AG04450 (cell line): ENCODE measurements at regions not wholly inside any gene's neighbourhood (a gene's known extent, or its start where the extent isn't known, plus 50 kb on each side); places are given as distances from the start of the nearest gene placed in this dataset.

ENCODE experiments used
- CTCF ChIA-PET: fragments of 300-600, 350-600 bp; formaldehyde crosslinking; extraction: SDS; loops from one replicate; lab custom pipeline; 2022; ENCODE audit warnings: antibody characterized with exemption, inconsistent platforms; lab: Charles Lee
- POLR2A ChIA-PET: fragments of 350-600 bp; formaldehyde crosslinking; extraction: SDS; loops from one replicate; lab custom pipeline; 2021; ENCODE audit warnings: antibody characterized with exemption, inconsistent platforms; lab: Yijun Ruan, JAX
- DNase-seq: peaks from one replicate; pipeline ENCODE4 v3.0.0-alpha.2; 2011; ENCODE audit warnings: low read depth, low spot score
- H3K27ac ChIP-seq: one replicate; pipeline ENCODE4 v1.5.1; 2012; ENCODE audit warnings: low read depth, low read length, control low read depth
- H3K27me3 ChIP-seq: one replicate; pipeline ENCODE4 v1.6.0; 2012; ENCODE audit warnings: low read length; ENCODE audit not compliant: control insufficient read depth, insufficient read depth
- H3K4me3 ChIP-seq: 2 replicates; pipeline ENCODE4 v1.5.1; 2011; ENCODE audit warnings: mild to moderate bottlenecking, low read depth, low read length, control low read depth
- H3K9me3 ChIP-seq: 2 replicates; pipeline ENCODE4 v1.5.1; 2012; ENCODE audit warnings: low read length; ENCODE audit not compliant: control insufficient read depth, insufficient read depth
- CTCF ChIP-seq: IDR thresholded peaks from 2 replicates; pipeline ENCODE4 v1.5.1; 2011; ENCODE audit warnings: low read depth, low read length, control low read depth, inconsistent platforms

- H3K9me3 ChIP-seq, result no peaks in the 10 kb centered on the region
- H3K27ac ChIP-seq, result no peak overlapping the region
- no peak overlapping the region for H3K4me3 ChIP-seq
- ChIA-PET POLR2A (no interaction called here), CTCF (interaction anchor here (1.2 kb wide), 1 partner anchor 271 kb away, joined by 3 read pairs; no protein-coding TSS in a partner anchor)
- no peaks in the 10 kb centered on the region for H3K27me3 ChIP-seq
- no peak for TF ChIP-seq CTCF
- DNase-seq, result no peak
Observed at GRCh38 chr5:98498028-98498427, 275.4 kb upstream of the RGMB start.

GRCh38 chr5:98499892-98500291 is 273.6 kb upstream of the RGMB start:
- TF ChIP-seq CTCF, result no peak
- Histone ChIP-seq H3K27ac (no peak overlapping the region), H3K4me3 (no peak overlapping the region), H3K27me3 (no peaks in the 10 kb centered on the region), H3K9me3 (no peaks in the 10 kb centered on the region)
- ChIA-PET POLR2A (interaction anchor here (0.9 kb wide), 1 partner anchor 10 kb away, joined by 3 read pairs; no protein-coding TSS in a partner anchor), CTCF (interaction anchor here (1.5 kb wide), 1 partner anchor 27 kb away, joined by 3 read pairs; no protein-coding TSS in a partner anchor)
- DNase-seq, result no peak

GRCh38 chr5:98500811-98501210 is 272.7 kb upstream of the RGMB start:
- no peaks in the 10 kb centered on the region for H3K9me3 ChIP-seq
- POLR2A ChIA-PET, result no interaction called here
- no peak for TF ChIP-seq CTCF
- no peak overlapping the region for H3K4me3 ChIP-seq
- CTCF ChIA-PET, result no interaction called here
- no peaks in the 10 kb centered on the region for H3K27me3 ChIP-seq
- DNase-seq, result no peak
- no peak overlapping the region for H3K27ac ChIP-seq

GRCh38 chr5:98503616-98504015 is 269.8 kb upstream of the RGMB start:
- Histone ChIP-seq H3K27me3 (no peaks in the 10 kb centered on the region), H3K27ac (no peak overlapping the region), H3K9me3 (no peaks in the 10 kb centered on the region), H3K4me3 (no peak overlapping the region)
- no peak for TF ChIP-seq CTCF
- CTCF ChIA-PET, result no interaction called here
- no peak for DNase-seq
- POLR2A ChIA-PET, result no interaction called here

GRCh38 chr5:98504505-98504904 is 269.0 kb upstream of the RGMB start:
- H3K27ac ChIP-seq, result no peak overlapping the region
- ChIA-PET POLR2A (no interaction called here), CTCF (no interaction called here)
- no peak overlapping the region for H3K4me3 ChIP-seq
- no peaks in the 10 kb centered on the region for H3K9me3 ChIP-seq
- no peak for TF ChIP-seq CTCF
- no peak for DNase-seq
- H3K27me3 ChIP-seq, result no peaks in the 10 kb centered on the region
